Cerebellar cortex (tissue), 1 donor: ENCODE measurements at regions not wholly inside any gene's neighbourhood (a gene's known extent, or its start where the extent isn't known, plus 50 kb on each side); places are given as distances from the start of the nearest gene placed in this dataset.
"Not testable (repeated sequence)": the region's sequence is repeated elsewhere in the genome, so short reads cannot be mapped to it uniquely, and the experiment has no call there.

Source experiments
- DNase-seq: peaks from one replicate; pipeline ENCODE4 v3.0.0-alpha.2; 2015; ENCODE audit warnings: low spot score

DNA sequence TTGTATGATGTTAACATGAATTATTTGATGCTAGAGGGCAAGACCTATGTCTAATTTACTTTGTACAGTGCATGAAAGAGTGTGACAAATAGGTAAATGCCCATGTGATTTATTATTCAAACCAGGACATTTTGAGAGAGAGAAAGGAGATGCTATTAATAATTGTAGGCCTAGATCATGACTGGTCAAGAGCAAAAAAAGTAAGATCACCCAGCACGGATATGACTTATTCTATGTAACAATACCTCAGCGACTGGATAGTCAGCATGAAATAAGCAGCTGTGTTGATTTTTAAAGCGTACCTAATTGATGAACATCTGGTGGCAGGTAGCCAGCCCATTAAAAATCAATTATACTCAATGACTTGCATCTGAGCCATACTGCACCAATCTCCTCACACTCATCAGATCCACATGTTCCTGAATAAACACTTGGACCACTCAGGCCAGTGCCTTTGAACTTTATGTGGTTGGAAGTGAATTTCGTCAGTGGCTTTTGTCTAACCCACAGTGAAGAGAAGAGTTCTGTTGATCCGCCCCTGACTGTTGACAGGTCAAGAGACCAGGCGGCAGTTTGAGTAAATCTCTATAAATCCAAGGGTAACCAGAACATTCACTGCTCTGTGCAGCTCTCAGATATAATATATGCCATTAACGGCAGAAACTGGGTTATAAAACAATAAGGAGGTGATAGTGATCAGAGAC, 435.3 kb downstream of the MDFIC start:
- DNase-seq: no peak

DNA sequence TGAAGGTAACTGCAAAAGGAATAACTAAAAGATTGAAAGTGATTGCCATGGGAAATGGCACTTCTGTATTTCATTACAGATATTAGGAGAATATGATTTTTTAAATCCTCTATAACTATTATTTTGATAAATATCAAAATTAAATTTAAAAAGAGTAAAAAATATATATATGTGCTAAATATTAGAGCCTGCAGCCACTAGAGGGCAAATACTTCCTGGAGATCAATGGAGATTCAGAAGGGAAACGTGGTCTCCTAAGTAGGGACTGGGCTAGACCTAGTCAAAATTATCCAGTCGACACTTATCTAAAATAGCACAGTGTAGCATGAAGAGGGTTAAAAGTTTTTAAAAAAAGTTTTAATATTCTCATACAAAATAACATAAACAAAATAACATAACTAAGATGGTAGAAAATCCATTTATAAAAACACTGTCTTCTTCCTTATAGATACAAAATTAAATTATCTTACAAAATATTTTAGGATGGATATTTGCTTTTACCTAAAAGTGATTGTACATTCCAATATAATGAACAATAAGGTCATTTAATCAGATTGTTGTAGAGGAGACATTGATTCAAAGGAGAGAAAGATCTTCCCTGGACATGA, 434.3 kb downstream of the MDFIC start:
- no peak for DNase-seq

- no peak for DNase-seq
These were observed 433.0 kb downstream of the MDFIC start for GRCh38 chr7:115354925-115355324.

DNA sequence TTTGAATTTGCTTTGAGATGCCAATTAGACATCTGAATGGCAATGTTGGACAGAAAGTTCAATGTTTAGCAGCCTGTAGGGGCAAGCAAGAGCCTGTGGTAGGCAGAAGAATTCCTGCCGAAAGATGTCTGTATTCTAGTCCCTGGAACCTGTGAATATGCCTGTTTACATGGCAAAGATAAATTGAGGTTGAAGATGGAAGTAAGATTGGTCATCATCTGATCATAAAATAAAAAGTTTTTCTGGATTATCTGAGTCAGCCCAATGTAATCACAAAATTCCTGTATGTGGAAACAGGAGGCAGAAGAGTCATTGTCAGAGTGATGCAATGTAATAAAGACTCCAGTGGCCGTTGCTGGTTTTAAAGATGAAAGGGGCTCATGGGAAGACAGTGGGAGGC, 430.5 kb downstream of the MDFIC start:
- no peak for DNase-seq

DNA sequence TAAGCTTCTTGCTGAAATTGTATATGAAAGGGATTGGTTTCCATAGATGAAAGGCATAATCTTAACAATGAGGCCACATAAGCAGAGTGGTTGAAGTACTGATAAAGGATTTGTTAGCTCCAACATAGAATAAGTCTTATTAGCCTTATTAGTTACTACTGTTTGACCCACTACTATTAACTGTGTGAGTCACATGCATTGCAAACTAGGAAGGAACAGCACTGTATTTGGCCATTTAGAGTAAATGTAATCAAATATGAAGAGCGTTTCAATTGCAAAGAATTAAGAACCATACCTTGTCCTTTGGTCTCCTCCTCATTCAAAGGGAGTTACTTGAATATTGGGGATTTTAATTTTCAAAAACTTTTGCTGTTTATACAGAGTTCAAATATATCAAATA, 428.9 kb downstream of the MDFIC start:
- DNase-seq: no peak

DNA sequence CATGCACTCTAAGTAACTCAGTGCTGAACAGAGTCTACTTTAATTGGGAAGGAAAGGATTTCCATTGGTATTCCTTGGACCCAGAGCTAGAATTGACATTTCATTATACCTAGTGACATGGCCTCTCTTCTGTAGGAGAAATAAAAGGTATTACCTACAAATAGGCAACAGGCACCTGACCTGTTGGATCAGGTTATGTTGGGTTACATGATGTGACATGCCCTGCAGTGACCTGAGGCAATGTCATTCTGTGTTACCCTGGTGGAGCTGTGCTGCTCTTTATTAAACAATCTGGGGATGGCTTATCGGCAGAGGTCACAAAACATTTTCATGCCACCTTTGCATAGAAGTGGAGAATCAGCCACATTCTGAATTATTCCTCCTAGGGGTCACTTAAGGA, 427.7 kb downstream of the MDFIC start:
- DNase-seq: no peak

GRCh38 chr7:115346685-115347084, 424.8 kb downstream of the MDFIC start:
- no peak for DNase-seq

DNA sequence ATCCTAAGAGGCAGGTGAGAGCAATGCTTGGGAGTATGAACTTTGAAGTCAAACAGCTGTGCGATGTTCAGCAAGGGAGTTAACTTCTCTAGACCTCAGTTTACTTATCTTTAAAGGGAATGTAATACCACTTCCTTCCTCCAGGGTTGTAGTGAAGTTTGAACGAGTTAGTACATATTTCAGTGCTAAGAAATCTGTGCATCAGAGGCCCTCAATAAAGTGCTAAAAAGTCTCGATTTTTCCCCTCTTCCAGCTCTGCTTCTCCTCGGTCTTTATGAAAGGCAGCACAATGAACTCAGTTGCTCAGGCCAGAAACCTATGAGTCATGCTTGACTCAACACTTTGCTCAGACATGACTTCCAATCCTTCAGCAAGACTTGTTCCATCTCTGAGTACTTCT, 418.9 kb downstream of the MDFIC start:
- DNase-seq: no peak

DNA sequence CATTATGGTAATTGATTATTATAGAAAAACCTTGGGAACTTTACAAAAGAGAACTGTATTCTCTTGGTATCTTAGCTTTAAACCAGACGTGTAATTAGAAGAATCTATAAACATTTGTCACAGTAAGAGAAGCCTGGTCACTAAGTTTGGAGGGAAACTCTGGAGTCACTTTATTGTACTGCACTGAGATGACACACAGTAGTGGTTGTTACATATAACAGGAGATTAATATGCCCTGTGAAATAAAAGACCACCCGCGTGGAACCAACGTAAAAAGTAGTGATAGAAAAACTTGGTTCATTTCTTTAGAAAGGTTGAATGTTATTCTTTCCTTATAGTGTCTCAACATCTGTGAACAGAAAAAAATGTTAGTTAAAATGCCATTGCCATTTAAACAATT, 416.1 kb downstream of the MDFIC start:
- DNase-seq: no peak

- DNase-seq: no peak
These were observed 410.8 kb downstream of the MDFIC start for GRCh38 chr7:115332691-115333090.

DNA sequence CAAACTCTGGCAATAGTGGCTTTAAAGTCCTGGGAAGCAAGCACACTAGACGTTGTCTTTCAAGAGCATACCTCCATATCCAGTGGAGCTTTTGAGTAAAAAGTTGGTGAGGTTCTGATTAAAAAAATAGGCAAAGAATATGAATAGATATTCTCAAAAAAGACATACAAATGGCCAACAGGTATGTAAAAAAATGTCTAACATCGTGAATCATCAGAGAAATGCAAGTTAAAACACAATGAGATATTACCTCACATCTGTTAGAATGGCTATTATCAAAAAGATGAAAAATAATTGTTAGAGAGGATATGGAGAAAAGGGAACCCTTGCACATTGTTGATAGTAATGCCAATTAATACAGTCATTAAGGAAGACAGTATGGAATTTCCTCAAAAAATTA, 407.1 kb downstream of the MDFIC start:
- DNase-seq: no peak

DNA sequence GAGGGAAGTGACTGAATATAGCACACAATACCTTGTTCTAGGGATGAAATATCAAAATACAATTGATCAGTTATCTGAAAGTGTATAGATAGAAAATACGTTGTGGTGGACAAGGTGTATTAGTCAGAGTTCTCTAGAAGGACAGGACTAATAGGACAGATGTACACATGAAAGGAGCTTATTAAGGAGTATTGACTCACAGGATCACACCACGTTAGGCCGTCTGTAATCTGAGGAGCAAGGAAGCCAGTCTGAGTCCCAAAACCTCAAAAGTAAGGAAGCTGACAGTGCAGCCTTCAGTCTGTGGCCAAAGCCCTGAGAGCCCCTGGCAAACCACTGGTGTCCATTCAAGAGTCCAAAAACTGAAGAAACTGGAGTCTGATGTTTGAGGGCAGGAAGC, 406.1 kb downstream of the MDFIC start:
- DNase-seq: no peak

- no peak for DNase-seq
These were observed 405.4 kb downstream of the MDFIC start for GRCh38 chr7:115327326-115327725.

DNA sequence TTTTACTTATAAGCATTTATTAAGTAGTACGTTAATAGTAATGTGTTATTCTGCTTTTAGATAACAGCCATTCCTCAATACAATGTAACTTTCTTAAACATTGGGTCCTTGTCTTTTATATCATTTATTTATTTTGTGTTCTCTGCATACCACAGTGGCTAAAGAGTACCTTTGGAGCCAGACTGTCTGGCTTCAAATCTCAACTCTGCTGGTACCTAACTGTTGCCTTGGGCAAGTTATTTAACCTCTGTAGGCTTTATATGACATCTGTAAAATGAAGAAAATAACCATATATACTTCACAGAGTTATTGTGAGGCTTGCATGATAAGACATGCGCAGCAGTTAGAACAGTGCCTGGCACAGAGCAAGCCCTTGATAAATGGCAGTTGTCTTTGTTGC, 397.6 kb downstream of the MDFIC start:
- no peak for DNase-seq

DNA sequence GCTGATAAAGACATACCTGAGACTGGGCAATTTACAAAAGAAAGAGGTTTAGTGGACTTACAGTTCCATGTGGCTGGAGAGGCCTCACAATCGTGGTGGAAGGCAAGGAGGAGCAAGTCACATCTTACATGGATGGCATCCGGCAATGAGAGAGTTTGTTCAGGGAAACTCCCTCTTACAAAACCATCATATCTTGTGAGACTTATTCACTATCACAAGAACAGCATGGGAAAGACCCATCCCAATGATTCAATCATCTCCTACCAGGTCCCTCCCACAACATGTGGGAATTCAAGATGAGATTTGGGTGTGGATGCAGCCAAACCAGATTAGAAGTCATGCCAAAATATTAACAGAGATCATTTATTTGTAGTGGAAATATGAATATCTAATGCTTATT, 388.4 kb downstream of the MDFIC start:
- DNase-seq: not testable (repeated sequence)

DNA sequence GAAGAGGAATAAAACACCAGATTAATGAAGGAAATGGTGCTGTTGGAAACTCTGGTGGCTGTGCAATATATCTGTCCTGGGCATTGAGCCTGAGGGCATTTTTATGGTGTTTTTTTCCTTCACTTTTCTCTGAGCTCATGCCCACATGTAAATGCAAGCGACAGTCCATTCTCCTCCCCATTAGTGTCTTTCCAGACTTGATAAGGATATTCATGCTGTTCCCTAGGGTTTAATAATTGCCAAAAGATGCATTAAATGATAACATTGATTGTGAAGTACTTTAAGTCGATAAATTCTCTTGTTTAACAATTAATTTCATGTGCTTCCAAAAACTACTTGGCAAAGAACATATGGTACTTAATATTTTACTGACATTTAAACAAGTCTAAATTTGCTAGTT, 384.7 kb downstream of the MDFIC start:
- no peak for DNase-seq

GRCh38 chr7:115300231-115300870, 378.5 kb downstream of the MDFIC start:
- DNase-seq: no peak

GRCh38 chr7:115299397-115300037, 377.6 kb downstream of the MDFIC start:
- DNase-seq: no peak

DNA sequence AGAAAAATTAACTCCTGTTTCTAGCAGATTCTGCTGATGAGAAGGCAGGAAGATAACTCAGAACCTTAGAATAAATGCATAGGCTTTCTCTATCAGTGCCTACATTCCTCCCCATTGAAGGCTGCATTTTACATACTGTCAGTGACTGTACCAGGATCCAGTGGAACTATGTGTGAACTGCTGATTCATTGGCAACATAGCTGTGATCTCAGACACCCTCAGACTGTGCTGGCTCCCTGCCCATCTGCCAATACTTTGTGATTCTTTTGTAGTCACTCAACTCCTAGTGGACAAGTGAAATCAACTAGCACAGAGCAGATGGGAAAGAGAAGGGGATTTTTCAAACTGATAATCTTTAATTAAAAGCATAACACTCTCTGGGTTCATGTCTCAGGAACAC, 375.8 kb downstream of the MDFIC start:
- DNase-seq: no peak

- no peak for DNase-seq
These were observed 371.8 kb downstream of the MDFIC start for GRCh38 chr7:115293628-115294240.

- no peak for DNase-seq
These were observed 370.5 kb downstream of the MDFIC start for GRCh38 chr7:115292381-115292780.

DNA sequence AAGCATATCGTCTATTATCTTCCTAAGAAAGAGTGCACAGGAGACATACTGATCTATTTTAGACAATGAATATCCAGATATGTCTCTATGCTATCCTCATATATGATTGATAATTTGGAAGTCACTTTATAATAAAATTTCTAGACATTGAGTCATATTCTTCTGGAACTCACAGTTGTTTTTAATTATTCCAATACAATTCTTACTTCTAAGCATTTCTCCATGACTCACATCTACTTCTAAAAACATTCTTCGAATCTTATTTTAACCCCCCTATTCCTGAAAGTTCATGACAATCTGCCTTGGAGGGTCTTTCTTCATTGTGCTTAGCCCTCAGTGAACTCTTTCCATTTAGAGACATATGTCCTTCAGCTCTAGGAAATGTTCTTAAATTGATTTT, 368.1 kb downstream of the MDFIC start:
- DNase-seq: no peak

DNA sequence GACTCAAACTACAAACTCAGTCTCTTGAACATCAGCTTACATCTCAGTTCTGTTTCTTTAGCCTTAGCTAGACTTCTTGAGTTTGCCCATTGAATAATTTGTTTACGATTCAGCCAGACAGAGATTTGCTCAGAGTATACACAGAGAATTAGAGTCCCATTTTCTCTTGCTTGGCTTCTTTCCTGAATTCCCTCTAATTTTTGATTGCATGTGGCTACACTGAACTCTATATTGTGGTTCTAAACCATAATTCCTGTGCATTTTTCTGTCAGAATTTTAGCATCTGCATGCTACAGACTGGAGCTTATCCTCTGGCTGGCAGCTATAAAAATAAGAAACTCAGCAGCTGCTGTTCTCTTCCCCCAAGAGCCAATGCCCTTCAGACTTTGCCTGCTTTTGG, 354.9 kb downstream of the MDFIC start:
- no peak for DNase-seq
